ENCODE measurements at regions not wholly inside any gene's neighbourhood (a gene's known extent, or its start where the extent isn't known, plus 50 kb on each side); places are given as distances from the start of the nearest gene placed in this dataset.

- WGBS (ENCODE audit: low lambda C conversion rate, missing lambda C conversion rate) = 61% methylated on average over 5 of the region's 5 CpGs
- H3K36me3 ChIP-seq (replicated peaks; ENCODE audit: insufficient read depth, low read depth) = no peaks in the 10 kb centered on the region
- H3K9me2 ChIP-seq (replicated peaks; ENCODE audit: insufficient read depth) = no peaks in the 10 kb centered on the region
- peaks cover 17% of the 10 kb centered on the region for H3K4me1 ChIP-seq (ENCODE audit: insufficient read depth)
- peak overlapping the region; percentile 50 for H3K4me2 ChIP-seq
- H2AFZ ChIP-seq = no peak overlapping the region
- no peaks in the 10 kb centered on the region for H4K20me1 ChIP-seq (ENCODE audit: insufficient read depth, poor library complexity, severe bottlenecking)
- no peaks in the 10 kb centered on the region for H3K79me2 ChIP-seq
- no peaks in the 10 kb centered on the region for H3K9me3 ChIP-seq (ENCODE audit: low read depth)
- H3K4me3 ChIP-seq = no peak overlapping the region
- H3K27ac ChIP-seq = peak overlapping the region; percentile 79
- TF ChIP-seq CTCF (IDR thresholded peaks at IDR 0.05; ENCODE audit: poor library complexity) (no peak), EZH2phosphoT487 (IDR thresholded peaks at IDR 0.05; ENCODE audit: low read depth, severe bottlenecking, unreplicated experiment) (no peak), EZH2 (IDR thresholded peaks at IDR 0.05; ENCODE audit: borderline replicate concordance) (no peak)
- no peaks in the 10 kb centered on the region for H3K27me3 ChIP-seq
- peak; percentile 75 for DNase-seq (ENCODE audit: low spot score)
Measured at GRCh38 chr5:115349001-115349817, 52.8 kb upstream of the CCDC112 start.

GRCh38 chr5:115348175-115348574 is 51.7 kb upstream of the CCDC112 start:
- Histone ChIP-seq H3K4me1 (ENCODE audit: insufficient read depth) (peaks cover 21% of the 10 kb centered on the region), H3K4me3 (no peak overlapping the region), H3K27me3 (no peaks in the 10 kb centered on the region), H3K36me3 (replicated peaks; ENCODE audit: insufficient read depth, low read depth) (no peaks in the 10 kb centered on the region), H4K20me1 (ENCODE audit: insufficient read depth, poor library complexity, severe bottlenecking) (no peaks in the 10 kb centered on the region), H3K79me2 (no peaks in the 10 kb centered on the region), H3K27ac (peak overlapping the region; percentile 79), H3K4me2 (peak overlapping the region; percentile 50), H3K9me3 (ENCODE audit: low read depth) (no peaks in the 10 kb centered on the region), H3K9me2 (replicated peaks; ENCODE audit: insufficient read depth) (no peaks in the 10 kb centered on the region), H2AFZ (no peak overlapping the region)
- no peak for DNase-seq (ENCODE audit: low spot score)
- TF ChIP-seq EZH2 (IDR thresholded peaks at IDR 0.05; ENCODE audit: borderline replicate concordance) (no peak), EZH2phosphoT487 (IDR thresholded peaks at IDR 0.05; ENCODE audit: low read depth, severe bottlenecking, unreplicated experiment) (no peak), CTCF (IDR thresholded peaks at IDR 0.05; ENCODE audit: poor library complexity) (no peak)
- 89% methylated on average over 4 of the region's 4 CpGs for WGBS (ENCODE audit: low lambda C conversion rate, missing lambda C conversion rate)

Data from hepatocyte (in vitro differentiated cells).